Myocyte (in vitro differentiated cells): ENCODE measurements at regions not wholly inside any gene's neighbourhood (a gene's known extent, or its start where the extent isn't known, plus 50 kb on each side); places are given as distances from the start of the nearest gene placed in this dataset.
A peak's percentile ranks its signal among the peaks of the same experiment; 100 is the strongest.
"Not testable (repeated sequence)": the region's sequence is repeated elsewhere in the genome, so short reads cannot be mapped to it uniquely, and the experiment has no call there.

Experiments
- DNase-seq: peaks from one replicate; pipeline ENCODE4 v3.0.0-alpha.2; 2012; ENCODE audit warnings: low read depth

DNA sequence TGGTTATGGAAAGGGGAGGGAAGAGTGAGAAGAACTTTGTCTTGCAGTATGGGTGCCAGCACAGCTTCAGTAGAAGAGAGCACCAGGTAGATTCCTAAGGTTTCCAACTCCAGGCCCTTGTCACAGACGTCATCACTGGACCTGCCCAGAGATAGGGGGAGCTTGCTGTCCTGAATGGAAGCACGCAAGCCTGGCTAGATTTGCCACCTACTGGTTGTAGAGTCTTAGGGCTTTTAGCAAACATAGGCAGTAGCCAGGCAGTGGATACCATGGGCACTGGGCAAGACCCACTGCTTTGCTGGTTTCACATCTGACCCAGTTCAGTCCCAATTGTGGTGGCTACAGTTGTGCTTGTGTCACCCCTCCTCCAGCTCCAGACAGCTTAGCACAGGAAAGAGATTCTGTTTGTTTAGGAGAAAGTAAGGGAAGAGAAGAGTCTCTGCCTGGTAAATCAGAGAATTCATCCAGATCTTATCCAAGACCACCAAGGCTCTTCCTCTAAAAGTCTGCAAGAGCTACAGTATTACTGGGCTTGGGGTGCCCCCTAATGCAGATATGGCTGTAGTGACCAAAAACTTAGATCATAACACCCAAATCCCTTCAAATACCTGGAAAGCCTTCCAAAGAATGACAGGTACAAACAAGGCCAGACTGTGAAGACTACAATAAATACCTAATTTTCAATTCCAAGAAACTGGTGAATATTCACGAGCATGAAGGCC lies 158.9 kb downstream of the HINT1 start:
- DNase-seq: no peak

DNA sequence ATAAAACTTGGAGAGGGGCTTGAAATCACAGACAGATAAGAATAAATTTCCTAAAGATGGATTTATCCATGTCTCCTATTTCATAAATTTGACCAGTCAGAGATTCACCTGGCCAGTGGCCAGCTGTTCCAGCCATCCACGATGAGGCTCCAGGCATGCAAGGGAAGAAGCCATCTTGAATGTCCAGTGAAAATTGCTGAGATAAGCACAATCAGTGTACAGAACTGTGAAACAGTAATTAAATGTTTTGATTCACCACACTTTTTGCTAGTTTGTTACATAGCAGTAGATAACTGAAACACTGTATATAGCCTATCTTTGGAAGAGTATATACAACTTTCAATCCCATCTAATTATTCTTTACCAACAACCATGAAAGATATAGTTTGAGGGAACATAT lies 163.5 kb downstream of the HINT1 start:
- no peak for DNase-seq

DNA sequence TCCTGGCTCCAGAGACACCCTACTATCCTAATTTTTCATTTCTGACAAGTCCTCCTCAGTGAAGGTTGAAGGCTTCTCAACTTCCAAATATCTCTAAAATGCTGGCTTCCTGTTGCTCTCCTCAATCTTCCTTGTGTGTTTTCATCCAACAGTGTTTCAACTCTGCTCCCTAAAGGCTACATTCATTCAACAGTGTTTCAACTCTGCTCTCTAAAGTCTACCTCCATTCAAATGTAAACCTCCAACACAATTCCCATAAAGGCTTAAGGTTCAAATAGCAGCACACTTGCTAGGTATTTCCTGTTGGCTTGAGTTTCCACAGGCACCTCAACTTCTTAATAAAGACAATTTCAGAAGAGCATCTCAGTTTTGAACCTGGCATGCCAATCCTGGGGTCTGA lies 164.8 kb downstream of the HINT1 start:
- DNase-seq: no peak

DNA sequence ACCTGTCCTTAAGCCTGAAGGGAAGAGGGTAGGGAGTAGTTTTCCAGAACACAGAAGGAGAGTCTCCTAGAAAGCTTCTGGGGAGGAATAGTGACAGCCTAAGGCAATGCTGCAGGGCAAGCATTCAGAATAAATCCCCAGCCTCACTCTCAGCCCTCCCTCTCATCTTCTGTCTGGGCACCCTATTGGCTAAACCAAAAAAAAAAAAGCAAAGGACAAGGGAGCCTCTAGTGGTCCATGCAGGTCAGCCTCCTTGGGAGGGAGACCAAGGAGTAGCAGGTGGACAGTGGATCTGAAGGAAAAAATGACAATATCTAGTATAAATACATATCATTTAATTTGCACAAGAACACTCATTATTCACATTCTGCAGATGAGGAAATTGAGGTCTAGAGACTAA lies 168.3 kb downstream of the HINT1 start:
- DNase-seq: not testable (repeated sequence)

DNA sequence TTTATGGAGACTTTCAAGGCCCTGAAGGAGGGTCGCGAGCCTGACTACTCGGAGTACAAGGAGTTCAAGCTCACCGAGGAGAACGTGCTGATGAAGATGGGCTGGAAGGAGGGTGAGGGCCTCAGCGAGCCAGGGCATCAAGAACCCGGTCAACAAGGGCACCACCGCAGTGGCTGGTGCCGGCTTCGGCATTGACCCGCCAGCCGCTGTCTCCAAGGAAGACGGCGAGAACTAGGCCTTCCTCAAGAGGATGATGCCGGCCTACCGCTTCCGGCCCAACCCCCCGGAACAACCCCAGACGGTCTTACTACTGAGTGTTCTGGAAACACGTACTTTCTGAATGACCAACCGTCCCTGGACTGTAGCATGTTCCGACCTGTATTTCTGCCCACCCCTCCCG lies 169.2 kb downstream of the HINT1 start:
- DNase-seq: no peak

DNA sequence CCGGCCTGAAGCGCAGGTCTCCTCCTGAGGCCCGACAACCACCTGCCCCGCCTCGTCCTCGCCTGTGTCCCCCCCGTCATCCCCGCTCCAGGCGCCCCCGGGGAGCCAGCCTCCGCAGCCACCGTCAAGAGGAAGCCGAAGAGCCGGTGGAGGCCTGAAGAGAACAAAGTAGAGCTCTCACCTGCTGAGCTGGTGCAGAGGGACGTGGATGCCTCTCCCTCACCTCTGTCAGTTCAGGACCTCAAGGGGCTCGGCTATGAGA lies 169.9 kb downstream of the HINT1 start:
- no peak for DNase-seq

DNA sequence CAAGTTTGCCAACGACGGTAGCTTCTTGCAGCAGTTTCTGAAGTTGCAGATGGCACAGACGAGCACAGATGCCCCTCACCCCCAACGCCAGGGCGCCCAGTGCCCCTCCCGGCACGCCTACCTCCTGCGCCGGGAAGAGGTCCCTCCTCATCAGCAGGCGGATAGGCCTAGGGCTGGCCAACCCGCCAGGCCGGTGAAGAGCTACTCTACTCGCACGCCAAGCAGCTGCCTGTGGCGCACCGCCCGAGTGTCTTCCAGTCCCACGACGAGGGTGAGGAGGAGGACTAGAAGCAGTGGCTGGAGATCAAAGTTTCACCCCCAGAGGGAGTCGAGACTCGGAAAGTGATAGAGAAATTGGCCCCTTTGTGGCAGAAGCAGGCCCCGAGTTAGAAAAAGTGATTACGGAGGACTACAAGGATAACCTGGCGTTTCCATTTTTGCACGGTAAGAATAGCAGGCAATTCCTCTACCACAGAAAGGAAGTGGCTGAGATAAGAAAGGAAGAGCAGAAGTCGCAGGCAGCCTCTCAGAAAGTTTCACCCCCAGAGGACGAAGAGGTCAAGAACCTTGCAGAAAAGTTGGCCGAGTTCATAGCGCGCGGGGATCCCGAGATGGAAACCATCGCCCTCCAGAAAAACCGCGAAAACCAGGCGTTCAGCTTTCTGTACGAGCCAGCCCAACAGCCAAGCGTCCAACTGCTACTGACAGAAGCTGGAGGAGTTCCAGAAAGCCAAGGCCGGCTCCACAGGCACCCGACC lies 170.4 kb downstream of the HINT1 start:
- DNase-seq: no peak

DNA sequence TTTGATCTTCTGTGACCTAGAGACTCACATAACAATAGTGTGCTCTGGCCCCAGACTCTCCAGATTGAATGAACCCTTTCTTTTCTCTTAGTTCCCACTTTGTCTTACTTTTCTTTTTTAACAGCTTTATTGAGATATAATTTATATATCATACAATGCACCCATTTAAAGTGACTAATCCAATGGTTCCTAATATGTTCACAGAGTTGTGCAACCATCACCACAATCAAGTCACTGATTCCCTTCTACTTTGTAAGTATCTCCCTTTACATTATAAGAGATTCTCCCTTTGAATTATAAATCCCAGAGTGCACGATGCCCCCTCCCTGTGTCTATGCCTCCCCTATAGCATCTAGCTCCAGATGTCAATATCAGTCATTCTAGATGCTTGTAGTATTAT lies 172.4 kb downstream of the HINT1 start:
- no peak for DNase-seq

DNA sequence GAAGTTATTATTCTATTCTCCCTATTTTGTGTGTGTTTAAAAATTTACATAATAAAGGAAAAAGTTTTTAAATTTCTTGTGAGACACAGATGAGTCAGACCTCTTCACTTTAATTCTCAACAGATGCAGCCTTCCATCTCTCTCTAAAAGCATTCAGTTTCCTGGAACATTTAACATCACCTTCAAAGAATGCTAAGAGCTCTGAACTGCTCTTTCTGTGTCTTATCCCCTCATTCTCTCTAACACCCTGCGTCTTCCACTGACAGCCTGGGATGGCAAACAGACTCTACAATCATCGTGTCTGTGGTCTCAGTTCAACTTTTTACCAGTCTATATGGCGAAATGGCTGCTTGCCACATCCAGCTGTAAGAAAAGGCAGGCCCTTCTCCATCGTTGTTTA lies 173.0 kb downstream of the HINT1 start:
- DNase-seq: peak; percentile 18

DNA sequence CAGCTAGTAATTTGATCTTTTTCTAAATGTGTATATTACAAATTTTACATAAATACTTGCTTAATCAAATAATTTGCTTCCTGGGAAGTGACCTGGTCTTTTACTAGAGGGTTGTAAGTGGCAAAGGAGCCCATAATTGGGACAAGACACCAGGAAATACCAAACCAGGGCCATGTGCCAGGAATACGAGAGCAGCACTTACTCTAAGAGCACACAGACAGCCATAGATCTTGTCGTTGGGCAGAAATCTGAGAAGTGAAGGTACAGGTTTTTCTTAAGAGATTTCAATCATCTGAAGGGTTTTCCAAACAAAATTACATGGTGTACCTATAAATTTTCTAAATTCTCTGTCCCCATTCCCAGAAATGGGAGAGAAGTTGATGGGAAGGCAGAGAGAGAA lies 179.3 kb downstream of the HINT1 start:
- no peak for DNase-seq

DNA sequence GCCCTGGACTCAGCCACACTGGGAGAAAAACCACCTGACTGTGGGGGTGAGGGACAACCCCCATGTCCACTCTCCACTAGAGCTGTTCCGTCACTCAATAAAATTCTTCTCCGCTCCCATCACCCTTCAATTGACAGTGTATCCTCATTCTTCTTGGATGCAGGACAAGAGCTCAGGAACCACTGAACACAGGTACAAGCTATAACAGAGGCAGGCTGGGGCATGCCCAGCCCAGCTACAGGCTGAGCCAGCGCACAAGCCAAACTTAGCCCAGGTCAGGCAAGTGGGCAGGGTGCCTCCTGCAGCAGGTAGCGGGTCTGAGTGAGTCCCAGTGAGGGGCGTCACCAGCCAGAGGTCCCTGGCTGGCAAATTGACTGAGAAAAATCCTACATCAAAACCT lies 183.4 kb downstream of the HINT1 start:
- DNase-seq: no peak

DNA sequence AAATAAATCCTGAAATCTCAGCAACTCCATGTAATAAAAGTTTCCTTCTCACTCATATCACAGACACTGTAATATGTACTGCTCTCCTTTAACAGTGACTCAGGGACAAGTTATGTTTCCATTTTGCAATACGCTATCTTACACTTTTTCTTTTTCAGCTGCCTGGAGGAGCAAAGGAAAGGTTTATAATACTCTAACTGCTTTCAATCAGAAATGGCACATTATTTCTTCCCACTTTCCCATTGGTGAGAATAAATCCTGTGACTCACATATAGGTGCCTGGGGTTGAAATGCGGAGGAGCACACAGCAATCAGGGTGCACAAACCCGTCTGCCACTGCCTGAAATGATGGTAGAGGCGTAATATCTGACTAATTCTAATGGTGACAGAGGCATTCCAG lies 186.6 kb downstream of the HINT1 start:
- no peak for DNase-seq

DNA sequence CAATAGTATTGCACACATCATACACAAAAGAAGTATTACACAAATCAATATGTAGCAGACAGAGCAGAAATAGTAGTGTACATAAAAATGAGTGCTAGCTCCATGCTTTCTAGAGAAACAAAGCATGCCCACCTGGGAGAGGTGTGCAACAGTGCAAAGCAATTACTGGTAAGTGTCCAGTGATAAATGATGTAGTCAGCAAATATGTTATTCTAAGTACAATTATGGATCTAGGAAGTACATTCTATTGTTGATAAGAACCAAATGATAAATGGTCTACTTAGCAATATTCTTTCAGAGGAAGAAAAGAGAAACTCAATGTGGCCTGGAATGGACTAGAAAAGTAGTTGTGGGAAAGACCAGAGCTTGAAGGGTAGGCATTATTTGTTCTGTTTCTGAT lies 188.6 kb downstream of the HINT1 start:
- DNase-seq: no peak

DNA sequence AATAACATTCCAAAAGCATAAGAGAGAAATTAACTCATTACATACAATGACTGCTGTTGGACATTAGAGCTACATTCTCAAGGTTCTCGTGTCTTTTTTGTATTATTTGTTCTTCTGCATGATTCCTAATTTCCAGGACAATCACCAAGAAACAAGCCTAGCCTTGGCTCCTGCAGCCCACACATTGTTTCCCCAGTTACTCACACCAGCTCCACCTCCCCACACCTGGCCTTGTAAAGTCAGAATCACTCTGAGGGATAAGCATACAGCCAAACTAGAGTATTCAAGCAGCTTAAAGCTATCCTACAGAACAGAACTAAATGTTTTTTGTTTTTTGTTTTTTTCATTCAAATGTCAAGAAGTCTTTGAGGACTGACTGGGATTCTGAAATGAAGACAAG lies 189.2 kb downstream of the HINT1 start:
- no peak for DNase-seq

DNA sequence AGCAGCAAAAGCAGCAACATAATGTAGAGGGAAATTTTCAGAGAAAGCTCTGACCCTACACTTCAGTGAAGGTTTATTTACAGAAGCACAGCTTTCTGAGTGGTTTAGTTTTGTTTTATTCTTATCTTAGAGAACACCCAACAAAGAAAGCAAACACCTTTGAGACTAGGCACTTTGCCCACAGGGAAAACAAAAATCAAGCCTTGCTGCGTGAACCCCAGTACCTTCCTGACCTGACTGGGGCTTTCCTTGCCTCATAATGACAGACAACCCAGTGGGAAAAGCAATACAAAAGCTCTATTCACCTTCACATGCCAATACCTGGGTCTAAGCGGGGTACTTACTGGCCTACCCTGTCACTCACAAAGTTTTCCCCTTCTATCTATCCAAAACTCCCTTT lies 189.8 kb downstream of the HINT1 start:
- DNase-seq: no peak

DNA sequence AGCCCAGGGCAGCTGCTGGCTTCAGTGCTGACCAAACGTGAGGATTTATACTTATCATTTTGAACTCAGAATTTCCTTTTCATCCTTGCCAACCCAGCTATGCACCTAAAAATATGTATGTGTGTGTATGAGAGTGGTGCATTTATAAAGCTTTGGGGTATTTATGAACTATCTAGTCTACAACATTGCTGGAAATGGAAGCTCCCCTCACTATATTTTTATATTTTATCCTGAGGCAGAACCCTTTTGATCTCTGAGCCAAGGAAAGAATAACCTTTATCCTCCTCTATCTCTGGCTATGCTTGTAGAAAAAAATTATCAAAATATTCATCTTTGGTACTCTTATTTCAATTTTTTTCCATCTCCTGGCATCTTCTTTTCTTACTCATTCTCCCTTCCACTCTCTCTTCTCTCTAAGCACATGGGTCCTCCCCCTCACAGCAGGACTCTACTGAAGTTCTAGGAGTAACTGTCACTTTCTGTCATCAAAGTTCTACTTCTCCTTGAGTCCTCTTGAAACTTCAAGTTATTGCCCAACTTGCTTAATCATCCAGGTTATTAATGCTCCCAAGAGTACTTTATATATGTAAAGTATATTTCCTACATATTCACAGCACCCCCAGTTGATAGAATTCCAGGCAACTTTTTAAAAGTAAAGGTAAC lies 190.9 kb downstream of the HINT1 start:
- no peak for DNase-seq

DNA sequence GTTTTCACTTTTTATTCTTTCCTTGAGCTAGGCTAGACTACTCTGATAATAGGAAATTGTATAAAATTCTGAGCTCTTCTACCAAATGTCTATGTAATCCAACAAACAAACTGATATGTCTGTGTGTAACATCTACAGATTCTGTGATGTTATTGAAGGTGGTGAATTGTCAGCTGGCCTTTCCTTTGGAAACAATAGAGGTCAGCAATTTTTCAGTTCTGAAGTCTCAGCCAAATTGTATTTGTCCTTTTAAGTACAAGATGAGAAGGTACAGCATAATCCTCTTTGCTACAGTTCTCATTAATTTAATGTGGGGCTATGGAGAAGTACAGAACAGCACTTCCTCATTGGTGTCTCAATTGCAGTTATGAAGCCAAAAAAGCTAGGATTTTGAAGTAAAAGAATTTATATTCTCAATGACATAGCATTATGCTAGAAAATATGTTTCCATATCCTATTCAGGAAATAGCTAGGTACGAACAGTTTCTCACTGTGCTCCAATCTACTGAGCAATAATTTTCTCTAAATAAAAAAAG lies 198.0 kb downstream of the HINT1 start:
- no peak for DNase-seq

DNA sequence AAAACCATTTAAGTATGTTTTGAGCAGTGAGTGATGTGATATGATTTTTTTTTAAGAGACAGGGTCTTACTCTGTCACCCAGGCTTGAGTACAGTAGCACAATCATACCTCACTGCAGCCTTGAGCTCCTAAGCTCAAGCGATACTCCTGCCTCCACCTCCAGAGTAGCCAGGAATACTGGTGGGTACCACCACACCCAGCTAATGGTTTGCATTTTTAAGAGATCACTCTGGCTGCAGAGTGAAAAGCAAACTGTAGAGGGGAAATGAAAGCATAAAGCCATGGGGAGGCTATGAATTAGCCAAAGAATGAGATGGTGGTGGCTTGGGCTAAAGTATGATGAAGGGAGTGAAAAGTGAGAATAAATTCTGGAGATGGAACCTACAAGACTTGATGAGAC lies 199.1 kb downstream of the HINT1 start:
- no peak for DNase-seq

DNA sequence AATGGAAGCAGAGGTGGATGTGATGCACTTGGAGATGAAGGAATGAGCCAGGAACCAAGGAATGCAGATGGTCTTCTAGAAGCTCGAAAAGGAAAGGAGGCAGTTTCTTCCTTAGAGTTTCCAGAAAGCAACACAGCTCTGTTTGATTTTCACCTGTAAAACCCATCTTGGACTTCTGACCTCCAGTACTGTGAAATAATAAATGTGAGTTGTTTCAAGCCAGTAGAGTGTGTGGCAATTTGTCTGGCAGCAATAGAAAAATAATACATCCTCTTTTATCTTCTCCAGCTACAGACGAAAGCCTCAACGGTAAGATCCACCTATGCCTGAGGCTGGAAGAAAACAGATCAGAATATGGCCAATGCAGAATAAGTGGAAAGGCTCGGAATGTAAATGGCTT lies 199.7 kb downstream of the HINT1 start:
- DNase-seq: no peak

DNA sequence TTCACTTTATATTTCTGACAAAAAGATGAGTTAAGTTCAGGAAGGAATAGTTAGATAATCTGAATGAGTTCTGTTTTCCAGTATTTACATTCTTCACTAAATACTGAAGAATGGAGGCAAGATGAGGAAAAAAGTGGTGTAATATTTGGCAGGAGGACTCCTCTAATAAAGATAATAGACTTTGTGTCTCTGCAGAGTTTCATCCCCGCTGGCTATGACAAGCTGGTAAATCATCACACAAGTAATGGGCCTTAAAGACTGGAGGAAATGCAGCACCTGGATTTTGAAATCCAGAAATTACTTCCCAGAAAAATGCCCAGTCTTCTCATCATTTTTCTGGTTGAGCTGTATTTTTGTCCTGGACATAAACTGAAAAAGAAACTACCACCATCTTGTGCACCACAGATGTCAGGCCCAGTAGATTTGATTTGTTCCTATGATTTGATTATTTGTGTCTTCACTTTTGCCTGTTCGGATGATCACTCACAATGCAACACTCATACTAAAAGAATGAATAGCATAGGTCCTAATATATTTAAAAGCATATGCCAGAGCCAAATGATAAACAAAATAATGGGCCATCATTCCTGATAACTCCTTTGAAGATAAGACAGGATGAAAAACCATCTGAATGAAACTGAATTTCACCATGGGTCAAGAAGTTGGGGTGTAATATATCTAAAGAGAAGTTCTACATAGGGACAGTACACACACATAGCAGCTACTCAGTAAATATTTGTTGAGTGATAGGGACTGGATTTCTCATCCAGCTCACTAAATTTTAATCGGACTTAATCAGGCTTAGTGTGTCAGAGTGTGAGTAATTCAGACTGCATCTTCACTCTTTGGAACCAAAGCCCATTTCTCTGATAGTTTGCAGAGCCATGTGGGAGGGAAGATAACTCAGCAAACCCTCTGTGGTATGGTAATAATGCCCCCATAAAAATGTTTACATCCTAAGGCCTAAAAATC lies 200.5 kb downstream of the HINT1 start:
- no peak for DNase-seq

DNA sequence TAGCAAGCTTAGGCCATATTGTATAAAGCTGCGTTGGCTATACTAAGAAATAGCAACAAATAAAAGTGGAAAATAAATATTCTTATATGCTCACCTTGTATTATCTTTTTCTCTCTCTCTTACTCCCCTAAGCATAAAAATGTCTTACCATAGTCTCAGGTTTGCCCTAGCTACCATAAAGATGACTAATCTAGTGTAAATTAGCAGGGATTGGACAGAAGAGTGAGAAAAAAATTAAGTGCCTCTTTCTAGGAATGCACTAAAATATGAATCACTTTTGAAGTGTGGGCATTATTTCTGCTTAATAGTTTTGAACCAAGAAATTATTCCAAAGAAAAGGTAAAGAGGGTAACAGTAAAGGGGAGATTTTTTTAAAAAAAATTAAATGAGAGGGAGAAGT lies 201.3 kb downstream of the HINT1 start:
- DNase-seq: no peak
